Tibial artery (tissue), 4 donors: ENCODE measurements at regions not wholly inside any gene's neighbourhood (a gene's known extent, or its start where the extent isn't known, plus 50 kb on each side); places are given as distances from the start of the nearest gene placed in this dataset.

Source experiments
- DNase-seq, 2 donors: peaks; one replicate each; pipeline ENCODE4 v3.0.0-alpha.2; 2019
- H3K27ac ChIP-seq, 2 donors: fragments of 200-600 bp; sonication (generic) in 1 of 2; 1 replicate in 1 of 2; 2 replicates in 1 of 2; pipeline ENCODE4 v1.5.1; 2018 to 2019; ENCODE audit warnings: mild to moderate bottlenecking in 1 of 2
- H3K27me3 ChIP-seq, 2 donors: fragments of 200-600 bp; sonication (generic) in 1 of 2; one replicate each; pipeline versions ENCODE4 v1.5.1 to v1.6.0; 2016 to 2019
- H3K36me3 ChIP-seq, 3 donors: fragments of 200-600 bp; sonication (generic) in 2 of 3; one replicate each; pipeline ENCODE4 v1.5.1; 2016 to 2019; ENCODE audit warnings: mild to moderate bottlenecking in 2 of 3
- H3K4me1 ChIP-seq, 4 donors: fragments of 200-600 bp; sonication (generic) in 2 of 4; 1 replicate in 3 of 4; 2 replicates in 1 of 4; pipeline ENCODE4 v1.5.1; 2016 to 2019
- H3K4me3 ChIP-seq, 2 donors: fragments of 200-600 bp; sonication (generic) in 1 of 2; 1 replicate in 1 of 2; 2 replicates in 1 of 2; pipeline ENCODE4 v1.5.1; 2018 to 2019; ENCODE audit warnings: mild to moderate bottlenecking in 2 of 2
- H3K9me3 ChIP-seq, 3 donors: fragments of 200-600 bp; sonication (generic) in 1 of 3; one replicate each; pipeline ENCODE4 v1.5.1; 2016 to 2019
- CTCF ChIP-seq, 2 experiments: fragments of 200-600 bp in 1 of 2; fragments of 450-650 bp in 1 of 2; IDR thresholded peaks; one replicate each; pipeline ENCODE4 v1.5.1; 2017 to 2019; ENCODE audit warnings: antibody characterized with exemption in 2 of 2, mild to moderate bottlenecking in 1 of 2, moderate library complexity in 1 of 2
- intact Hi-C: fragments of 100-400 bp; cut with DNase I; formaldehyde crosslinking; loops from one replicate; pipeline ENCODE4 v1.15.0; 2023; ENCODE audit warnings: low total_unique reads

DNA sequence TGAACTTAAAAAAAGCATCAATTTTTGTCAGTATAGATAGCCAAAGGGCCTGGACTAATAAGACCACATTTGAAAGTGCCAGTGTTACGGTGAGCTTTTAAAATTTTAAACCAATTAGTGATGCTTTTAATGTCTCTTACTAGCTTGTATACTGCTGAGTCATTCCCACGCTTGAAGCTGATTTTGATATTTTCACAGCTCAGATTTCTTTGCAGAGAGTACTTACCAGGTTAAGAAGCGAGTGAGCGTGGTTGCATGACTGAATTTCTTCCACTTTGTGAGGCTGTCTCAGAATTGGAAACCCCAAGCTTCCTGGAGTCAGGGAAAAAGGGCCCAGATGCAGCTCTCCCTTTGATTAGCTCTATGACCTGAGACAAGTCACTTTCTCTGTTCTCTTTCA is 74.5 kb upstream of the NBEA start:
- Histone ChIP-seq H3K27ac (no peak overlapping the region), H3K27me3 (no peaks in the 10 kb centered on the region), H3K4me3 (no peak overlapping the region), H3K4me1 (no peaks in the 10 kb centered on the region), H3K9me3 (no peaks in the 10 kb centered on the region), H3K36me3 (no peaks in the 10 kb centered on the region)
- TF ChIP-seq CTCF (IDR thresholded peaks at IDR 0.05), result no peak
- no peak for DNase-seq
- intact Hi-C loops, result no loop called here

GRCh38 chr13:34868733-34869132 is 73.3 kb upstream of the NBEA start:
- Histone ChIP-seq H3K4me1 (no peaks in the 10 kb centered on the region), H3K27ac (no peak overlapping the region), H3K27me3 (no peaks in the 10 kb centered on the region), H3K36me3 (no peaks in the 10 kb centered on the region), H3K4me3 (no peak overlapping the region), H3K9me3 (no peaks in the 10 kb centered on the region)
- intact Hi-C loops, result no loop called here
- TF ChIP-seq CTCF (IDR thresholded peaks at IDR 0.05), result no peak
- no peak for DNase-seq

DNA sequence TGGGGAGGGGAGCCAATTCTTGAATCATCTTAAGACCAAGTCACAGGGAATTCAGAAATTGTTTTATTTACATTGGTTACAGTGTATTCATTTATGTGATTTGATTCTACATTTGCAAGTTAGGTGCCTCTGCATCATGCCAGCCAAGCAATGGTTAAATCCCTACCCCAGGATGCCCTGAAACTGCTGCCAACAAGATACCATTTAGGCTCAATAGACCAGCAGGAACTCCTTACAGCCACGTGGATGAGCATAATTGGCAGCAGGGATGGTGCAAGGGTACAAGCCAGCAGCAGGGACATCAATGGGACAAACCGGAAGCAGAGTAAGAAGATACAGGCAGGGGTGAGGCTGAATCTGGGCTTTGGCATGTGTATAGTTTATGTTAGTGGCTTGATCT is 72.4 kb upstream of the NBEA start:
- Histone ChIP-seq H3K4me1 (no peaks in the 10 kb centered on the region), H3K9me3 (no peaks in the 10 kb centered on the region), H3K4me3 (no peak overlapping the region), H3K36me3 (no peaks in the 10 kb centered on the region), H3K27me3 (no peaks in the 10 kb centered on the region), H3K27ac (no peak overlapping the region)
- no peak for TF ChIP-seq CTCF (IDR thresholded peaks at IDR 0.05)
- DNase-seq, result no peak
- intact Hi-C loops, result no loop called here

DNA sequence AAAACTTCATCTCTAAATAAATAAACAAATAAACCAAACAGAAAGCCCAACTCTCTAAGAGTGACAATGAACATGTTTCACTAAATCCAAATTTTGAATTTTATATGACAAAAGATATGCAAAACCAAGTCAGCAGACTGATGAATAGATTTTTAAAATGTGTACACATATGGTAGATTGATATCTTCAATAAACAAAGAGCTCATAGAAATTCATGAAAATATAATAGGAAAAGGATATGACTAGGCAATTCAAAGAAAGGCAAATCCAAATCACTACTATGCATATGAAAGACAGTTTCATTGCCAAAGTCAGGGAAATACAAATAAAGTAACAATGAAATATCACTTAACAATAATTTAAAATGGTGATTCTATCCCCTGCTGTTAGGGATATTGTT is 63.7 kb upstream of the NBEA start:
- Histone ChIP-seq H3K4me1 (no peaks in the 10 kb centered on the region), H3K27ac (no peak overlapping the region), H3K27me3 (no peaks in the 10 kb centered on the region), H3K36me3 (no peaks in the 10 kb centered on the region), H3K9me3 (no peaks in the 10 kb centered on the region), H3K4me3 (no peak overlapping the region)
- TF ChIP-seq CTCF (IDR thresholded peaks at IDR 0.05), result no peak
- intact Hi-C loops, result no loop called here
- no peak for DNase-seq

DNA sequence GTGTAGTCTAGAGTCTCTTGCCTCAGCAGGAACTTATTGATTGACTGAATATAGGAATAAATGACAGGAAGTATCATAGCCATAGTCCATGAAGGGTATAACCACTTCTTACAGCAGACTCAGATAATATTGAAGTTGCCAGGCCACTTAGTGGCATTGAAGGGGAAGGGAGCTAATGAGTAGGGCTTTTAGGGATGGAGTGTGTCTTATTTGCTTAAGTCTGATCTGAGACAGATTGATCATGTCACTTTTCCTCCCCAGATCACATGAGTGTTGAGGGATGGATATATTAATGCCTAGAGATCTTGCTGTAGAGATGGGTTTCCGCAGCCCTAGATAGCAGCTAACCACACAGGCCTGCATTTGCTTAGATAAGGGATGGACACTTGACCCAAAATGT is 62.2 kb upstream of the NBEA start:
- H3K4me1 ChIP-seq, result no peaks in the 10 kb centered on the region
- DNase-seq, result no peak
- H3K27ac ChIP-seq, result no peak overlapping the region
- H3K27me3 ChIP-seq, result no peaks in the 10 kb centered on the region
- H3K36me3 ChIP-seq, result no peaks in the 10 kb centered on the region
- no peak overlapping the region for H3K4me3 ChIP-seq
- intact Hi-C loops, result no loop called here
- no peak for TF ChIP-seq CTCF (IDR thresholded peaks at IDR 0.05)
- no peaks in the 10 kb centered on the region for H3K9me3 ChIP-seq

DNA sequence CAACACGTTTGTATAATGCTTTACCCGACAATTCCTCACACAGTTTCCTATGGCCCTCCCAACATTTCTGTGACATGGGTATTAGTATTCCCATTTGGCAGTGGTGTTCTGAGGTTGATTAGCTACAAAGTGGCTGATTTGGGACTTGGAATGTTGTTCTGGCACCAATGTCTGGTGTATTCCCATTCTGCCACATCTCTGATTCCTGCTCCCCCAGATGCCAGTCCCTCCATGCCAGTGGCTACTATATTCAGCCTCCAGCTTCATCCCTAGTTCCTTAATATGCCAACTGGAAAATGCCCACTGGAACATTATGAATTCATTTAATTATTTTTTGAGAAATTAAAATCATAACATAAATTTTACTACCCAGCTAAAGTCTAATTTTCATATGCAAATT is 60.6 kb upstream of the NBEA start:
- H3K9me3 ChIP-seq, result no peaks in the 10 kb centered on the region
- TF ChIP-seq CTCF (IDR thresholded peaks at IDR 0.05), result no peak
- no peak overlapping the region for H3K4me3 ChIP-seq
- H3K4me1 ChIP-seq, result no peaks in the 10 kb centered on the region
- H3K36me3 ChIP-seq, result no peaks in the 10 kb centered on the region
- intact Hi-C loops, result no loop called here
- H3K27me3 ChIP-seq, result no peaks in the 10 kb centered on the region
- H3K27ac ChIP-seq, result no peak overlapping the region
- DNase-seq, result no peak
